NB4 (cell line): ENCODE measurements at regions not wholly inside any gene's neighbourhood (a gene's known extent, or its start where the extent isn't known, plus 50 kb on each side); places are given as distances from the start of the nearest gene placed in this dataset.

ENCODE experiments used
- CTCF ChIP-seq: IDR thresholded peaks from one replicate; pipeline ENCODE4 v1.5.1; 2012; ENCODE audit warnings: low read depth, low read length
- TF ChIP-seq, protein P1 (sequence below): IDR thresholded peaks from 2 replicates; pipeline ENCODE4 v1.6.1; 2011; ENCODE audit warnings: low read depth, low read length

GRCh38 chr1:185530215-185530614, 204.0 kb upstream of the HMCN1 start:
- no peak for TF ChIP-seq CTCF
- TF ChIP-seq, protein P1, sequence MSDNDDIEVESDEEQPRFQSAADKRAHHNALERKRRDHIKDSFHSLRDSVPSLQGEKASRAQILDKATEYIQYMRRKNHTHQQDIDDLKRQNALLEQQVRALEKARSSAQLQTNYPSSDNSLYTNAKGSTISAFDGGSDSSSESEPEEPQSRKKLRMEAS, result no peak
